NCI-H446 (cell line): ENCODE measurements at regions not wholly inside any gene's neighbourhood (a gene's known extent, or its start where the extent isn't known, plus 50 kb on each side); places are given as distances from the start of the nearest gene placed in this dataset.
"Not testable (repeated sequence)": the region's sequence is repeated elsewhere in the genome, so short reads cannot be mapped to it uniquely, and the experiment has no call there.

Source experiments
- DNase-seq, 2 experiments: peaks; one replicate each; lab custom pipeline; 2025; lab: John Stamatoyannopoulos, UW

- DNase-seq = peak in 1 of 2 experiments; percentile 26
These were observed 162.2 kb upstream of the GPR101 start for GRCh38 chrX:137195991-137196390.

GRCh38 chrX:137195296-137195695 lies 161.5 kb upstream of the GPR101 start:
- DNase-seq = no peak

GRCh38 chrX:137194164-137194563 lies 160.4 kb upstream of the GPR101 start:
- DNase-seq = peak in 1 of 2 experiments; percentile 25

GRCh38 chrX:137187540-137187939 lies 153.7 kb upstream of the GPR101 start:
- DNase-seq = no peak

- DNase-seq = no peak
These were observed 144.6 kb upstream of the GPR101 start for GRCh38 chrX:137178392-137178791.

GRCh38 chrX:137172317-137172948 lies 138.6 kb upstream of the GPR101 start:
- no peak for DNase-seq

- DNase-seq = no peak
These were observed 137.8 kb upstream of the GPR101 start for GRCh38 chrX:137171626-137172025.

GRCh38 chrX:137166591-137166990 lies 132.8 kb upstream of the GPR101 start:
- no peak for DNase-seq

- no peak for DNase-seq
These were observed 130.5 kb upstream of the GPR101 start for GRCh38 chrX:137164329-137164728.

- DNase-seq = no peak
These were observed 117.6 kb upstream of the GPR101 start for GRCh38 chrX:137151403-137151802.

GRCh38 chrX:137143864-137144263 lies 110.1 kb upstream of the GPR101 start:
- DNase-seq = no peak

- not testable (repeated sequence) for DNase-seq
These were observed 88.9 kb upstream of the GPR101 start for GRCh38 chrX:137122651-137123050.

- DNase-seq = no peak
These were observed 85.3 kb upstream of the GPR101 start for GRCh38 chrX:137119049-137119448.

GRCh38 chrX:137118536-137118935 lies 84.7 kb upstream of the GPR101 start:
- DNase-seq = no peak

- no peak for DNase-seq
These were observed 84.3 kb upstream of the GPR101 start for GRCh38 chrX:137118136-137118535.

- not testable (repeated sequence) for DNase-seq
These were observed 74.1 kb upstream of the GPR101 start for GRCh38 chrX:137107877-137108276.

GRCh38 chrX:137101273-137101990 lies 67.6 kb upstream of the GPR101 start:
- DNase-seq = no peak
